ENCODE measurements at regions not wholly inside any gene's neighbourhood (a gene's known extent, or its start where the extent isn't known, plus 50 kb on each side); places are given as distances from the start of the nearest gene placed in this dataset.

GRCh38 chr13:40042991-40043390, 387.5 kb downstream of the COG6 start:
- Histone ChIP-seq H3K23ac (ENCODE audit: low read length) (no peak overlapping the region), H3K79me1 (ENCODE audit: low read length) (no peaks in the 10 kb centered on the region), H3K36me3 (ENCODE audit: control insufficient read depth in 1 of 2, insufficient read depth in 2 of 2, low read length in 2 of 2) (no peaks in the 10 kb centered on the region), H2BK120ac (ENCODE audit: insufficient read depth, low read length, poor library complexity) (no peak overlapping the region), H3K27ac (ENCODE audit: low read depth, low read length) (no peak overlapping the region), H2AK5ac (ENCODE audit: low read length) (no peak overlapping the region), H2BK5ac (ENCODE audit: low read depth, low read length, poor library complexity) (no peak overlapping the region), H3K4me3 (ENCODE audit: low read depth, low read length) (no peak overlapping the region), H3K14ac (ENCODE audit: low read length) (no peak overlapping the region), H3K9me3 (ENCODE audit: insufficient read depth, low read depth, low read length) (no peaks in the 10 kb centered on the region), H3K4me1 (ENCODE audit: control insufficient read depth in 1 of 2, insufficient read depth in 2 of 2, low read length in 2 of 2) (no peaks in the 10 kb centered on the region), H3K9ac (ENCODE audit: low read length) (no peak overlapping the region), H3K4me2 (ENCODE audit: low read length) (no peak overlapping the region), H2BK12ac (ENCODE audit: low read length) (no peak overlapping the region), H3K18ac (ENCODE audit: low read length) (no peak overlapping the region), H2AFZ (ENCODE audit: insufficient read depth, low read length, poor library complexity) (no peak overlapping the region), H4K8ac (ENCODE audit: low read depth, low read length) (no peak overlapping the region), H3K27me3 (ENCODE audit: insufficient read depth, low read length) (no peaks in the 10 kb centered on the region), H3K79me2 (ENCODE audit: control insufficient read depth, insufficient read depth, low read length, poor library complexity) (no peaks in the 10 kb centered on the region), H4K12ac (ENCODE audit: low read depth, low read length) (no peak overlapping the region), H3K4ac (ENCODE audit: low read depth, low read length) (no peak overlapping the region), H4K91ac (ENCODE audit: low read depth, low read length) (no peak overlapping the region)
- WGBS (ENCODE audit: extremely low coverage, insufficient coverage, insufficient read length): no CpG with 5 or more reads among the region's 3 CpGs
- no peak for DNase-seq

- Histone ChIP-seq H3K27ac (ENCODE audit: low read depth, low read length) (no peak overlapping the region), H3K36me3 (ENCODE audit: control insufficient read depth in 1 of 2, insufficient read depth in 2 of 2, low read length in 2 of 2) (no peaks in the 10 kb centered on the region), H2BK5ac (ENCODE audit: low read depth, low read length, poor library complexity) (no peak overlapping the region), H3K4me1 (ENCODE audit: control insufficient read depth in 1 of 2, insufficient read depth in 2 of 2, low read length in 2 of 2) (no peaks in the 10 kb centered on the region), H3K79me2 (ENCODE audit: control insufficient read depth, insufficient read depth, low read length, poor library complexity) (no peaks in the 10 kb centered on the region), H4K12ac (ENCODE audit: low read depth, low read length) (no peak overlapping the region), H3K9ac (ENCODE audit: low read length) (no peak overlapping the region), H3K4ac (ENCODE audit: low read depth, low read length) (no peak overlapping the region), H4K8ac (ENCODE audit: low read depth, low read length) (no peak overlapping the region), H3K14ac (ENCODE audit: low read length) (no peak overlapping the region), H2AK5ac (ENCODE audit: low read length) (no peak overlapping the region), H2BK120ac (ENCODE audit: insufficient read depth, low read length, poor library complexity) (no peak overlapping the region), H3K18ac (ENCODE audit: low read length) (no peak overlapping the region), H4K91ac (ENCODE audit: low read depth, low read length) (no peak overlapping the region), H3K9me3 (ENCODE audit: insufficient read depth, low read depth, low read length) (no peaks in the 10 kb centered on the region), H3K4me3 (ENCODE audit: low read depth, low read length) (no peak overlapping the region), H3K27me3 (ENCODE audit: insufficient read depth, low read length) (no peaks in the 10 kb centered on the region), H3K23ac (ENCODE audit: low read length) (no peak overlapping the region), H2AFZ (ENCODE audit: insufficient read depth, low read length, poor library complexity) (no peak overlapping the region), H3K79me1 (ENCODE audit: low read length) (no peaks in the 10 kb centered on the region), H3K4me2 (ENCODE audit: low read length) (no peak overlapping the region), H2BK12ac (ENCODE audit: low read length) (no peak overlapping the region)
- no peak for DNase-seq
- no CpG with 5 or more reads among the region's 3 CpGs for WGBS (ENCODE audit: extremely low coverage, insufficient coverage, insufficient read length)
Observed at GRCh38 chr13:40043764-40044163, 388.3 kb downstream of the COG6 start.

- Histone ChIP-seq H2AFZ (ENCODE audit: insufficient read depth, low read length, poor library complexity) (no peak overlapping the region), H3K79me1 (ENCODE audit: low read length) (no peaks in the 10 kb centered on the region), H2BK120ac (ENCODE audit: insufficient read depth, low read length, poor library complexity) (no peak overlapping the region), H3K9me3 (ENCODE audit: insufficient read depth, low read depth, low read length) (no peaks in the 10 kb centered on the region), H2AK5ac (ENCODE audit: low read length) (no peak overlapping the region), H3K23ac (ENCODE audit: low read length) (no peak overlapping the region), H4K12ac (ENCODE audit: low read depth, low read length) (no peak overlapping the region), H3K4me2 (ENCODE audit: low read length) (no peak overlapping the region), H3K14ac (ENCODE audit: low read length) (no peak overlapping the region), H3K27ac (ENCODE audit: low read depth, low read length) (no peak overlapping the region), H3K4me1 (ENCODE audit: control insufficient read depth in 1 of 2, insufficient read depth in 2 of 2, low read length in 2 of 2) (no peaks in the 10 kb centered on the region), H3K4ac (ENCODE audit: low read depth, low read length) (no peak overlapping the region), H2BK5ac (ENCODE audit: low read depth, low read length, poor library complexity) (no peak overlapping the region), H4K91ac (ENCODE audit: low read depth, low read length) (no peak overlapping the region), H4K8ac (ENCODE audit: low read depth, low read length) (no peak overlapping the region), H2BK12ac (ENCODE audit: low read length) (no peak overlapping the region), H3K4me3 (ENCODE audit: low read depth, low read length) (no peak overlapping the region), H3K18ac (ENCODE audit: low read length) (no peak overlapping the region), H3K79me2 (ENCODE audit: control insufficient read depth, insufficient read depth, low read length, poor library complexity) (no peaks in the 10 kb centered on the region), H3K27me3 (ENCODE audit: insufficient read depth, low read length) (no peaks in the 10 kb centered on the region), H3K36me3 (ENCODE audit: control insufficient read depth in 1 of 2, insufficient read depth in 2 of 2, low read length in 2 of 2) (no peaks in the 10 kb centered on the region), H3K9ac (ENCODE audit: low read length) (no peak overlapping the region)
- WGBS (ENCODE audit: extremely low coverage, insufficient coverage, insufficient read length): no CpG with 5 or more reads among the region's 5 CpGs
- no peak for DNase-seq
Observed at GRCh38 chr13:40047322-40047771, 391.9 kb downstream of the COG6 start.

- WGBS (ENCODE audit: extremely low coverage, insufficient coverage, insufficient read length): no CpG with 5 or more reads among the region's 5 CpGs
Observed at GRCh38 chr13:40048551-40048950, 393.1 kb downstream of the COG6 start.

More at GRCh38 chr13:40048551-40048950, 393.1 kb downstream of the COG6 start:
- Histone ChIP-seq H2BK5ac (ENCODE audit: low read depth, low read length, poor library complexity) (no peak overlapping the region), H3K27me3 (ENCODE audit: insufficient read depth, low read length) (no peaks in the 10 kb centered on the region), H4K12ac (ENCODE audit: low read depth, low read length) (no peak overlapping the region), H3K23ac (ENCODE audit: low read length) (no peak overlapping the region), H3K27ac (ENCODE audit: low read depth, low read length) (no peak overlapping the region), H4K8ac (ENCODE audit: low read depth, low read length) (no peak overlapping the region), H3K4me1 (ENCODE audit: control insufficient read depth in 1 of 2, insufficient read depth in 2 of 2, low read length in 2 of 2) (no peaks in the 10 kb centered on the region), H3K4ac (ENCODE audit: low read depth, low read length) (no peak overlapping the region), H3K9ac (ENCODE audit: low read length) (no peak overlapping the region), H3K4me2 (ENCODE audit: low read length) (no peak overlapping the region), H2AFZ (ENCODE audit: insufficient read depth, low read length, poor library complexity) (no peak overlapping the region), H3K36me3 (ENCODE audit: control insufficient read depth in 1 of 2, insufficient read depth in 2 of 2, low read length in 2 of 2) (no peaks in the 10 kb centered on the region), H3K4me3 (ENCODE audit: low read depth, low read length) (no peak overlapping the region), H2AK5ac (ENCODE audit: low read length) (no peak overlapping the region), H3K9me3 (ENCODE audit: insufficient read depth, low read depth, low read length) (no peaks in the 10 kb centered on the region), H3K14ac (ENCODE audit: low read length) (no peak overlapping the region), H3K18ac (ENCODE audit: low read length) (no peak overlapping the region), H4K91ac (ENCODE audit: low read depth, low read length) (no peak overlapping the region), H2BK12ac (ENCODE audit: low read length) (no peak overlapping the region), H3K79me1 (ENCODE audit: low read length) (no peaks in the 10 kb centered on the region), H3K79me2 (ENCODE audit: control insufficient read depth, insufficient read depth, low read length, poor library complexity) (no peaks in the 10 kb centered on the region), H2BK120ac (ENCODE audit: insufficient read depth, low read length, poor library complexity) (no peak overlapping the region)
- DNase-seq: no peak

Data from trophoblast cell (in vitro differentiated cells and primary cell).